AG10803 (cell line): ENCODE measurements at regions not wholly inside any gene's neighbourhood (a gene's known extent, or its start where the extent isn't known, plus 50 kb on each side); places are given as distances from the start of the nearest gene placed in this dataset.

Experiments used
- DNase-seq: peaks from one replicate; pipeline ENCODE4 v3.0.0; 2010; ENCODE audit warnings: low read depth
- H3K4me3 ChIP-seq: 2 replicates; pipeline ENCODE4 v1.5.1; 2011; ENCODE audit warnings: mild to moderate bottlenecking, low read length, control low read depth
- TF ChIP-seq, protein P1 (sequence below): conservative IDR thresholded peaks from 2 replicates; pipeline ENCODE4 v1.5.1; 2011; ENCODE audit warnings: mild to moderate bottlenecking, low read length, control low read depth, inconsistent platforms

DNA sequence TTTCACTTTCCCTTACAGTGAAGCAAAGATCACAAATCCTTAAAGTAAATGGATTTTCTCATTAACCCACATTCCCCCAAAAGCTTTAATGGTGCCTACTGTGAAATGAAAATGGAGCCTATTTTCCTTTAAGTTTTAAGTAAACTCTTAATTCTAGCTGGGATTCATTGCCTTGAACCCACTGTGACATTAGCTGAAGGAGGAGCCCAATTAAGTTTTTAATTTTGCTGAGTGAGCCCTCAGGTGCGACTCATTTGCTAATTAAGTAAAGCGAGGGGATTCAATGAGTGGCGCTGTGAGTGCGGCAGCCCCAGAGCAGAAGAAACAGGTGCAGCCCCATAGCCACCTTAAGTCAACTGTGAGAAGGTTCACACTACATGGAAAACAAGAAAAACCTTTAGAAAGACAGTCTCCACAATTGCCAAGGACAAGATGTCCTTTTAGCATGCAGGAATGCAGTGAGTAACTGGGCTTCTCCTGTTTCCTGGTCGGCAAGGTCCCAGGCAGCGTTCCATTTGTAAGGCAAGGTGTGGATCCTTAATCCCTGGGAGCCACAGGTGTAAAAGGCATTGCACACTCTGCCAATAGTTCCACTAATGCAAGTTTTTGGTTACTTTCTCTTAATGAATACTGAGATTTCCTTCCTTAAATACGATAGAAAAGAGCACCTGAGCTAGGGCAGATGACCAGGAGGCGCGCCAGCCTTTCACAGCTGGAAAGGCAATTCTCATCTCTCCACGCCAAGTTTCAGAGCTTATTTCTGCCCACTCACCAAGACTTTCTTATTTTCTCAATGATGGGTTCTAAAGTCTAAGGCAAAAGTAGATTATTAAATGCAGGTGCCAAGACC is 87.7 kb downstream of the TMEM18 start:
- DNase-seq = no peak
- TF ChIP-seq, protein P1, sequence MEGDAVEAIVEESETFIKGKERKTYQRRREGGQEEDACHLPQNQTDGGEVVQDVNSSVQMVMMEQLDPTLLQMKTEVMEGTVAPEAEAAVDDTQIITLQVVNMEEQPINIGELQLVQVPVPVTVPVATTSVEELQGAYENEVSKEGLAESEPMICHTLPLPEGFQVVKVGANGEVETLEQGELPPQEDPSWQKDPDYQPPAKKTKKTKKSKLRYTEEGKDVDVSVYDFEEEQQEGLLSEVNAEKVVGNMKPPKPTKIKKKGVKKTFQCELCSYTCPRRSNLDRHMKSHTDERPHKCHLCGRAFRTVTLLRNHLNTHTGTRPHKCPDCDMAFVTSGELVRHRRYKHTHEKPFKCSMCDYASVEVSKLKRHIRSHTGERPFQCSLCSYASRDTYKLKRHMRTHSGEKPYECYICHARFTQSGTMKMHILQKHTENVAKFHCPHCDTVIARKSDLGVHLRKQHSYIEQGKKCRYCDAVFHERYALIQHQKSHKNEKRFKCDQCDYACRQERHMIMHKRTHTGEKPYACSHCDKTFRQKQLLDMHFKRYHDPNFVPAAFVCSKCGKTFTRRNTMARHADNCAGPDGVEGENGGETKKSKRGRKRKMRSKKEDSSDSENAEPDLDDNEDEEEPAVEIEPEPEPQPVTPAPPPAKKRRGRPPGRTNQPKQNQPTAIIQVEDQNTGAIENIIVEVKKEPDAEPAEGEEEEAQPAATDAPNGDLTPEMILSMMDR = no peak
- no peak overlapping the region for H3K4me3 ChIP-seq

DNA sequence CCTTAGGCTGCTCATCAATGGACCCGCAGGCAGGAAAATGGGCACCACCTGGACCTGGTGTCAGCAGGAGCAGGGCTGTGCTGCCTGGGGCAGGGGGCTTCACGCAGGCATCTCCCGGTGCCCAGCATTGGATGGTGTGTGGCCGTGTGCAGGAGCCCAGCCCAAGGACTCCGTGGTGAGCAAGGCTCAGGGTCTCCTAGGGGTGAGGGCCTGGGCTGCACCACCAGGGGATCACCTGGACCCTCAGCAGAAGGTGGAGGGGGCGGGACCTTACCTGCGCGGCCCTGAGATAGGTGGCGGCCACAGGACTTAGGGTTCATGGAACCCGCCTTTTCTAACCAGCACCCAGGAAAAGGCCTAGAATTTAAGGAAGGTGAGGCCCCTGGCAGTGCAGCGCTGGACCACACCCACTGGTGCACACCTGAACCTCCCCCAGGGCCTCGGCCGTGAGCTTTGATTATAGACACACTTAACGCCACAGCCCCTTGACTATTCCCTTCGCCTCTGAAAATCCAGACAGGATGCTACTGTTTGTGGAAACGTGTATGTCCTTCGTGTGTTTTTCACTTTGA is 89.0 kb downstream of the TMEM18 start:
- DNase-seq = no peak
- no peak overlapping the region for H3K4me3 ChIP-seq
- TF ChIP-seq, protein P1 = no peak

DNA sequence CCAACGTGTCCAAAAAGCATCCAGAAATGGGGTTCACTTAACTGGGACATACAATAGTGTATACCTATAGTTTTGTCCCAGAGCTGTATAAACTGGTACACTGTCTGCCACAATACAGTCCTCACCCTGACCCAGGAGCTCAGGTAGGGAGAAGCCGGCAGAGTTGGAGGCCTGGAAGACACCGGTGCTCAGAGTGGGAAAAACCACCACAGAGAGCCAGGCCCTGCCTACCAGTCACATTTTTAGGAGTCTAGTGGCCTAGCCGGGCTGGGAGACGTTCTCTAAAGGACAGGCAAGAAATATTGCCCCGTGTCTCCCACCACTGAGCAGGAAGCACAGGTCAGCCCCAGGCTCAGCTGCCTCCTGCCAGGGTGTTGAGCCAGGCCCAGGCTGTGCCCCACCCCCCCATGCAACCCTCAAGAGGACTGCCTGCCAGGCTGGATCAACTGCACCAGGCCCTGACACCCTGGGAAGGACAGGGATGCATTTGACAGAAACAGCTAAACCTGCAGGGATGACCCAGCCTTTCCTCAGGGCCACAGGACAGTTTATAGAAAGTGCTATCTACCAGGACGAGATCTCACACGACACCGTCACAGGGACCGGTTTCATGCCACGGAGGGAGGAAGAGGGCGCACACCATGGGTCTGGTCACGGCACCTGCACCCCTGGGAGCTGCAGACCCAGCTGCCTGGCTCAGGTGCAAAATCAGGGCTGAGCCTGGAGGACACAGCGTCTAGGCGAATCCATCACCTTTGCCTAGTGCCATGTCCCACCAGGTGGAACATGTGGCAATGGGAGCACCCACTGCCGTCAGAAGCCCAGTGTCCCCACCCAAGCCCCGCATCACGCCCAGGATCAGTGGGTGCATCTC is 89.9 kb downstream of the TMEM18 start:
- no peak overlapping the region for H3K4me3 ChIP-seq
- TF ChIP-seq, protein P1 = no peak
- DNase-seq = no peak

DNA sequence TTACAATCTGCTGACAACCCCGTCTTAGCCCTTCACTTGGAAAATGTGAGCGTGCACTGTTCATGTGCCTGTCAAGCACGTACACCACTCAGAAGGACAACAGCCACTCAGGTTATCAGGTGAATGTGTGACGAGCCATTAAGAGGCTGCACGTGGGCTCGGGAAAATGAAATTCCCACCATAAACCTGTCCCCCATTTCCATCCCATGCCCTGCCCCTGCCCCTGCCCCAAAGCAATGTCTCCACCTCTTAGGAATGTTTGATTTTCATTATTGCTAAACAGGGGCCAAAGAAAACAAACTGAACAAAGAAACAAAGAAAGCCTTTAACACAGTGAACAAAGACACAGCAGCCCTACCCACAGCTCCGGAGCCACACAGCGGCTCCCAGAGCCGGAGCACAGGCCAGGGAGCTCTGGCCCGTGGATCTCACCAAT is 90.5 kb downstream of the TMEM18 start:
- TF ChIP-seq, protein P1 = no peak
- H3K4me3 ChIP-seq = no peak overlapping the region
- DNase-seq = no peak

DNA sequence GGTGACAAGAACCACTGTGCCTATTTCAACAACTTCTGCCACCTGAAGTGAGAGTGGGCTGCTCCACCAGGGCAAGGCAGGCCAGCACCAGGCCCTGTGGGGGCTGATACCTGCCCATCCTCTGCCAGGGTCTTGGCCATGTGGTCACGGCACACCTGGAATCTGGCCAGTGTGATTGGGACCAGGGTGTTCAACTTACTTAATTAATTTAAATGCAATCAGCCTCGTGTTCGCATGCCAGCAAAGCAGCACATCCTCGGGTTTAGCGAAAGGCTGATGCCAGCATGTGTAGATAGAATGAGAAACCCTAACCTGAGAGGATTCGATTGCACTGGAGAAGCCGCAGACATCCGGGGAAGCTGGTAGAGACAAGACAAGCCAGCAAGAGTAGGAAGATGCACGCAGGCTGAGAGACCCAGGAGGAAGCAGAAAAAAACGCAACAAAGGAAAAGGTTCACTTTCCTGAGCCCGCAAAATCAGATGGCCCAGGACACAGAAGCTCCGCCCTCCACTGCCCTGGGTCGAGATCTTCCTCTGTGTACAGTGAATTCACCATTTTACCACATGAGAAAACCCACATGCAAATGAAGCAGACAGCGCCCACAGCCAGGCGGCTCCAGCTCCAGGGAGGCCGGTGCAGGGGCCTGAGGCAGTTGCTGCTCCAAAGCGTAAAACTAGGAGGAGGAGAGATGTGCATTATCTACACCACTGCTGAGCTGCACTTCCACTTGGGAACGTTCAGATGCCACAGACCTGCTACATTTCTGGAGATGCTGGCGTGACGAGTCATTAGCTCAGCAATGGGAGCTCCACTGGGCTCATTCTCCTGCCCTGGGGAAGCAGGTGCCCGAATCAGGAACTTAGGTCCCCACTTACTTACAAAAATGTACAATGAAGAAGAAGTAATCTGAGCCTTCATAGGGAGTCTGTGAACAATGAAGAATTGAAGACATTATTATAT is 92.1 kb downstream of the TMEM18 start:
- no peak overlapping the region for H3K4me3 ChIP-seq
- no peak for DNase-seq

DNA sequence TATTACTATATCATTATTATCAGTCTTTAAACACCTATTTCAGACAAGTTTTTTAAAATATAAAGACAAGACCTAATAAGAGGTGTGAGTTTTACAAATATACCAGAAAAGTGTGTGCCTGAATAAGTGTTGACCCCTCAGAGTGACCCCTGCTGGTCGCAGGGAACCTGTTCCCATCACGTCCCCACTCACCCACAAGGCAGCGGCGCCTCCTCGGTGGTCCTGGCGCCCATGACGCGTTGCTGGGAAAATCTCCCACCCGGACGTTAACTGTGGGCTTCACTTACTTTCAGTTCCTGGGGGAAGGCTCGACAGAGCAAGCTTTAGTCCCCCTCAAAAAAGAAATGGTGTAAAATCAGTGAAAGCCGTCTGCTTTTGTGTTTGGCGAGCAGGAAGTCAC is 93.5 kb downstream of the TMEM18 start:
- TF ChIP-seq, protein P1 = no peak
- no peak for DNase-seq

More for the DNA sequence above, 92.1 kb downstream of the TMEM18 start:
- TF ChIP-seq, protein P1 = no peak

More for the DNA sequence above, 93.5 kb downstream of the TMEM18 start:
- H3K4me3 ChIP-seq = no peak overlapping the region
